WTC11 (cell line): ENCODE measurements at regions not wholly inside any gene's neighbourhood (a gene's known extent, or its start where the extent isn't known, plus 50 kb on each side); places are given as distances from the start of the nearest gene placed in this dataset.

Source experiments
- ATAC-seq: fragments of 200-7000 bp; cut with Tn5 transposase; 2 replicates; pipeline ENCODE4 v1.10.0; 2021; ENCODE audit warnings: mild to moderate bottlenecking, moderate library complexity
- CTCF ChIA-PET: fragments of 300-600 bp; sonication (Branson Sonifier 250); formaldehyde crosslinking; loops from one replicate; lab custom pipeline; 2021; ENCODE audit warnings: antibody characterized with exemption; lab: Charles Lee
- POLR2A ChIA-PET: fragments of 350-600 bp; sonication (Branson Sonifier 250); formaldehyde crosslinking; loops from one replicate; lab custom pipeline; 2021; ENCODE audit warnings: antibody characterized with exemption; lab: Charles Lee
- DNase-seq: peaks from one replicate; pipeline ENCODE4 v3.0.0; 2021; ENCODE audit warnings: low spot score
- H3K27ac Mint-ChIP-seq: 2 replicates; pipeline ENCODE4 v1.8.0; 2021; ENCODE audit warnings: mixed read lengths
- H3K27me3 Mint-ChIP-seq: 2 replicates; pipeline ENCODE4 v1.8.0; 2021; ENCODE audit warnings: low read depth, mild to moderate bottlenecking, moderate library complexity, mixed read lengths
- H3K36me3 Mint-ChIP-seq: 2 replicates; pipeline ENCODE4 v1.8.0; 2021; ENCODE audit warnings: mixed read lengths
- H3K4me1 Mint-ChIP-seq: 2 replicates; pipeline ENCODE4 v1.8.0; 2022; ENCODE audit warnings: mixed read lengths
- H3K4me3 Mint-ChIP-seq: 2 replicates; pipeline ENCODE4 v1.8.0; 2021; ENCODE audit warnings: mild to moderate bottlenecking, moderate library complexity, mixed read lengths
- H3K9me3 Mint-ChIP-seq: 2 replicates; pipeline ENCODE4 v1.8.0; 2021; ENCODE audit warnings: mixed read lengths
- CREB1 ChIP-seq: sonication (generic); formaldehyde crosslinking; IDR thresholded peaks from 2 replicates; pipeline ENCODE4 v1.8.0; 2023; ENCODE audit warnings: mild to moderate bottlenecking, missing genetic modification reagents
- CTCF ChIP-seq: fragments of 200-600 bp; IDR thresholded peaks from 2 replicates; pipeline ENCODE4 v1.8.0; 2022; ENCODE audit warnings: antibody characterized with exemption
- ELF4 ChIP-seq: sonication (generic); formaldehyde crosslinking; IDR thresholded peaks from 2 replicates; pipeline ENCODE4 v1.8.1; 2022; ENCODE audit warnings: low read depth, mild to moderate bottlenecking, moderate library complexity, missing genetic modification reagents
- ESRRA ChIP-seq: sonication (generic); formaldehyde crosslinking; IDR thresholded peaks from 2 replicates; pipeline ENCODE4 v1.8.1; 2022; ENCODE audit warnings: mild to moderate bottlenecking, missing genetic modification reagents, borderline replicate concordance
- ETV6 ChIP-seq: sonication (generic); formaldehyde crosslinking; IDR thresholded peaks from 2 replicates; pipeline ENCODE4 v1.8.1; 2022; ENCODE audit warnings: mild to moderate bottlenecking, missing genetic modification reagents
- FOXP1 ChIP-seq: sonication (generic); formaldehyde crosslinking; IDR thresholded peaks from 2 replicates; pipeline ENCODE4 v1.8.0; 2022; ENCODE audit warnings: missing genetic modification reagents, mild to moderate bottlenecking, moderate library complexity, borderline replicate concordance
- GTF2I ChIP-seq: fragments of 250-450 bp; sonication (Bioruptor Pico); conservative IDR thresholded peaks from 2 replicates; pipeline ENCODE4 v1.4.0; 2021; ENCODE audit warnings: mild to moderate bottlenecking
- HMGXB4 ChIP-seq: sonication (generic); formaldehyde crosslinking; IDR thresholded peaks from 2 replicates; pipeline ENCODE4 v1.8.1; 2023; ENCODE audit warnings: mild to moderate bottlenecking, moderate library complexity, missing genetic modification reagents
- JUN ChIP-seq: sonication (generic); formaldehyde crosslinking; IDR thresholded peaks from 2 replicates; pipeline ENCODE4 v1.8.0; 2023; ENCODE audit warnings: mild to moderate bottlenecking, missing genetic modification reagents
- NFYB ChIP-seq: sonication (generic); formaldehyde crosslinking; conservative IDR thresholded peaks from 2 replicates; pipeline ENCODE4 v1.8.0; 2022; ENCODE audit warnings: low read depth, missing genetic modification reagents
- OVOL2 ChIP-seq: fragments of 250-450 bp; sonication (Bioruptor Pico); IDR thresholded peaks from 2 replicates; pipeline ENCODE4 v1.9.0; 2021; ENCODE audit warnings: mild to moderate bottlenecking, borderline replicate concordance
- SMAD3 ChIP-seq: sonication (generic); formaldehyde crosslinking; IDR thresholded peaks from 2 replicates; pipeline ENCODE4 v1.8.0; 2022; ENCODE audit warnings: missing genetic modification reagents, mild to moderate bottlenecking, borderline replicate concordance
- SMAD4 ChIP-seq: sonication (generic); formaldehyde crosslinking; IDR thresholded peaks from 2 replicates; pipeline ENCODE4 v1.8.0; 2022; ENCODE audit warnings: mild to moderate bottlenecking, missing genetic modification reagents
- SP1 ChIP-seq: sonication (generic); formaldehyde crosslinking; conservative IDR thresholded peaks from 2 replicates; pipeline ENCODE4 v1.8.1; 2022; ENCODE audit warnings: missing genetic modification reagents
- USF2 ChIP-seq: sonication (generic); formaldehyde crosslinking; IDR thresholded peaks from 2 replicates; pipeline ENCODE4 v1.8.1; 2023; ENCODE audit warnings: mild to moderate bottlenecking, missing genetic modification reagents, moderate library complexity
- ZNF671 ChIP-seq: fragments of 250-450 bp; sonication (Bioruptor Pico); IDR thresholded peaks from 2 replicates; pipeline ENCODE4 v1.8.0; 2021; ENCODE audit warnings: mild to moderate bottlenecking
- TF ChIP-seq, protein P1 (sequence below): sonication (generic); formaldehyde crosslinking; IDR thresholded peaks from 2 replicates; pipeline ENCODE4 v1.8.1; 2022; ENCODE audit warnings: low read depth, missing genetic modification reagents, borderline replicate concordance
- TF ChIP-seq, protein P2 (sequence below): sonication (generic); formaldehyde crosslinking; IDR thresholded peaks from 2 replicates; pipeline ENCODE4 v1.8.0; 2023; ENCODE audit warnings: missing genetic modification reagents
- TF ChIP-seq, protein P3 (sequence below): sonication (generic); formaldehyde crosslinking; IDR thresholded peaks from 2 replicates; pipeline ENCODE4 v1.8.1; 2023; ENCODE audit warnings: mild to moderate bottlenecking, missing genetic modification reagents, moderate library complexity
- TF ChIP-seq, protein P4 (sequence below): fragments of 250-450 bp; sonication (Bioruptor Pico); IDR thresholded peaks from 2 replicates; pipeline ENCODE4 v1.9.0; 2021; ENCODE audit warnings: moderate library complexity, mild to moderate bottlenecking, inconsistent platforms, borderline replicate concordance

DNA sequence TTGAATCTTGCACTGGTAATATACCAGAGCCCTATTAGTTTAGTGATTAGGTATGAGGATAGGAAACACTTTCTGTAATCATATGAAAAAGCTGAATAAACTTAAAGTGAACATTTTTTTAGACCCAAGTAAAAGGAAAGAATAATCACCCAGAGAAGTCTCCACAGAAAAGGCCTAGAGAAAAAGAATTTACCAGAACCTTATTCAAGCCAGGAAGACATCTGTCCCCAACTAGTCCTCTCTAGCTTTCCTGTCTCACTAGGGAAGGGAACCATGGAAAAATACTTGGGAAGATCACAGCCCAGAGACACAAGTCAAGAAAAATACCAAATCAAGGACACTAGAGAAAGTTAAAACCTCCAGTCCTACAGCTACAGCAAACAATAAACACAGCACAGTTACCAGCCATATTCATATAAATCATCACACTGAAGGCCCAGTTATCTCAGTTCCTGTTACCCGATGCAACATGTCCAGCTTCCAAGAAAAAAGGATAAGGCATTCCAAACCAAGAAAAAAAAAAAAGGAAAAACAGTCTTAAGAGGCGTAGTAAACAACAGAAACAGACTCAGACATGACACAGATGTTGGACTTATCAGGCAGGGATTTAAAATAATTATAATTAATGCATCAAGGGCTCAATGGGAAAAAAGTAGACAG, 461.5 kb downstream of the IRS1 start (continued):
- TF ChIP-seq, protein P1, sequence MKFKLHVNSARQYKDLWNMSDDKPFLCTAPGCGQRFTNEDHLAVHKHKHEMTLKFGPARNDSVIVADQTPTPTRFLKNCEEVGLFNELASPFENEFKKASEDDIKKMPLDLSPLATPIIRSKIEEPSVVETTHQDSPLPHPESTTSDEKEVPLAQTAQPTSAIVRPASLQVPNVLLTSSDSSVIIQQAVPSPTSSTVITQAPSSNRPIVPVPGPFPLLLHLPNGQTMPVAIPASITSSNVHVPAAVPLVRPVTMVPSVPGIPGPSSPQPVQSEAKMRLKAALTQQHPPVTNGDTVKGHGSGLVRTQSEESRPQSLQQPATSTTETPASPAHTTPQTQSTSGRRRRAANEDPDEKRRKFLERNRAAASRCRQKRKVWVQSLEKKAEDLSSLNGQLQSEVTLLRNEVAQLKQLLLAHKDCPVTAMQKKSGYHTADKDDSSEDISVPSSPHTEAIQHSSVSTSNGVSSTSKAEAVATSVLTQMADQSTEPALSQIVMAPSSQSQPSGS (CRISPR knock-in tag) = no peak
- TF ChIP-seq SMAD4 (CRISPR knock-in tag) (no peak), ESRRA (CRISPR knock-in tag) (no peak), GTF2I (CRISPR knock-in tag) (no peak)
- TF ChIP-seq, protein P2, sequence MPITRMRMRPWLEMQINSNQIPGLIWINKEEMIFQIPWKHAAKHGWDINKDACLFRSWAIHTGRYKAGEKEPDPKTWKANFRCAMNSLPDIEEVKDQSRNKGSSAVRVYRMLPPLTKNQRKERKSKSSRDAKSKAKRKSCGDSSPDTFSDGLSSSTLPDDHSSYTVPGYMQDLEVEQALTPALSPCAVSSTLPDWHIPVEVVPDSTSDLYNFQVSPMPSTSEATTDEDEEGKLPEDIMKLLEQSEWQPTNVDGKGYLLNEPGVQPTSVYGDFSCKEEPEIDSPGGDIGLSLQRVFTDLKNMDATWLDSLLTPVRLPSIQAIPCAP (CRISPR knock-in tag) = no peak

- ChIA-PET CTCF (no interaction called here), POLR2A (no interaction called here)
- H3K4me1 Mint-ChIP-seq = no peaks in the 10 kb centered on the region
- H3K9me3 Mint-ChIP-seq = no peaks in the 10 kb centered on the region
- H3K36me3 Mint-ChIP-seq = no peaks in the 10 kb centered on the region
- H3K27me3 Mint-ChIP-seq = no peaks in the 10 kb centered on the region
- TF ChIP-seq, protein P3, sequence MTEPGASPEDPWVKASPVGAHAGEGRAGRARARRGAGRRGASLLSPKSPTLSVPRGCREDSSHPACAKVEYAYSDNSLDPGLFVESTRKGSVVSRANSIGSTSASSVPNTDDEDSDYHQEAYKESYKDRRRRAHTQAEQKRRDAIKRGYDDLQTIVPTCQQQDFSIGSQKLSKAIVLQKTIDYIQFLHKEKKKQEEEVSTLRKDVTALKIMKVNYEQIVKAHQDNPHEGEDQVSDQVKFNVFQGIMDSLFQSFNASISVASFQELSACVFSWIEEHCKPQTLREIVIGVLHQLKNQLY (CRISPR knock-in tag) = no peak
- TF ChIP-seq CREB1 (CRISPR knock-in tag) = no peak
- TF ChIP-seq JUN (CRISPR knock-in tag) = no peak
- no peak for TF ChIP-seq ELF4
- TF ChIP-seq, protein P1 (CRISPR knock-in tag) = no peak
- no peak for TF ChIP-seq CTCF
- no peak for TF ChIP-seq OVOL2 (CRISPR knock-in tag)
- no peak for TF ChIP-seq HMGXB4
- no peak for TF ChIP-seq SMAD3 (CRISPR knock-in tag)
- TF ChIP-seq ETV6 (CRISPR knock-in tag) = no peak
- no peak for TF ChIP-seq FOXP1
- TF ChIP-seq NFYB (CRISPR knock-in tag) = no peak
- TF ChIP-seq ZNF671 = no peak
- no peak for TF ChIP-seq USF2 (CRISPR knock-in tag)
- TF ChIP-seq, protein P4, sequence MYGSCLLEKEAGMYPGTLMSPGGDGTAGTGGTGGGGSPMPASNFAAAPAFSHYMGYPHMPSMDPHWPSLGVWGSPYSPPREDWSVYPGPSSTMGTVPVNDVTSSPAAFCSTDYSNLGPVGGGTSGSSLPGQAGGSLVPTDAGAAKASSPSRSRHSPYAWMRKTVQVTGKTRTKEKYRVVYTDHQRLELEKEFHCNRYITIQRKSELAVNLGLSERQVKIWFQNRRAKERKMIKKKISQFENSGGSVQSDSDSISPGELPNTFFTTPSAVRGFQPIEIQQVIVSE (CRISPR knock-in tag) = no peak
- no peak for TF ChIP-seq SP1 (CRISPR knock-in tag)
- no peak for TF ChIP-seq ESRRA (CRISPR knock-in tag)
- no peak for TF ChIP-seq GTF2I (CRISPR knock-in tag)
- no peak overlapping the region for H3K4me3 Mint-ChIP-seq
- ATAC-seq (no peak), DNase-seq (no peak)
- no peak overlapping the region for H3K27ac Mint-ChIP-seq
Measured at GRCh38 chr2:226336283-226336682, 463.3 kb downstream of the IRS1 start.
